GM21381 (cell line): ENCODE measurements at regions not wholly inside any gene's neighbourhood (a gene's known extent, or its start where the extent isn't known, plus 50 kb on each side); places are given as distances from the start of the nearest gene placed in this dataset.
"Not testable (repeated sequence)": the region's sequence is repeated elsewhere in the genome, so short reads cannot be mapped to it uniquely, and the experiment has no call there.

Experiments used
- ATAC-seq: cut with Tn5 transposase; IDR thresholded peaks from one replicate; pipeline ENCODE4 v1.9.1; 2021; ENCODE audit warnings: mild to moderate bottlenecking, moderate library complexity; ENCODE audit not compliant: unreplicated experiment

DNA sequence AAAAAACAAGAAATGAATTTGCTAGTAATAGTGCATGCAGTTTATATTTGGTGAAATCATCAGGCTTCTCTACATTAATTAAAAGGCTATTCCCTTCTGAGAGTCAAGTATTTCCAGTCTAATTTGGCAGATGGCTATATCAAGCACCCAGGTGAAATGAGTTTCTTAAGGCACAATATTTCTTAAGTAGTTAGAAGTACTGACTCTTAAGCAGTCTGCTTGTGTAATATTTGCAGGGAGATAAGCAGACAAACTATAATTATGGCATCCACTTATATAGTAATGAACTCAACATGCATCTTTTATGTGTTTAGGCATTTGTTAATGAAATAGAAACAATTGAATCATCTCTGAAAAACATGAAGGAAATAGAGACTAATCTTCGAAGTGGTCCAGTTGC lies 189.2 kb downstream of the UTRN start:
- no peak for ATAC-seq

DNA sequence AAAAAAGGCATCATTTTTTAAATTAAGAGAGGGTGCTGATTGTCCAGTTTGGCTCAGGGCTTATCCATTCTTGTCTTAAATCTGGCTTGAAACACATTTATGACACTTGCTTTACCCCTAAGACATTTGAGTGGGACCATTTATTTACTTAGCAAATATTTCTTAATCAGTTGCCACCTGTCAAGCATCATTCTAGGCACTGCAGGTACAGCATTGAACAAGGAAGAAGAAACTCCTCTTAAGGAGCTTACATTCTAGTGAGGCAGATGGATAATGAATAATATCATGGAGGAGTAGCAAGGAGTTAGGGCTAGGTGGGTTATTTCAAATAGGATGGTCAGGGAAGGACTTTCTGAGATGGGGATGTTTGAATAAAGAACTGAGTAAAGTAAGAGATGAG lies 189.8 kb downstream of the UTRN start:
- no peak for ATAC-seq

DNA sequence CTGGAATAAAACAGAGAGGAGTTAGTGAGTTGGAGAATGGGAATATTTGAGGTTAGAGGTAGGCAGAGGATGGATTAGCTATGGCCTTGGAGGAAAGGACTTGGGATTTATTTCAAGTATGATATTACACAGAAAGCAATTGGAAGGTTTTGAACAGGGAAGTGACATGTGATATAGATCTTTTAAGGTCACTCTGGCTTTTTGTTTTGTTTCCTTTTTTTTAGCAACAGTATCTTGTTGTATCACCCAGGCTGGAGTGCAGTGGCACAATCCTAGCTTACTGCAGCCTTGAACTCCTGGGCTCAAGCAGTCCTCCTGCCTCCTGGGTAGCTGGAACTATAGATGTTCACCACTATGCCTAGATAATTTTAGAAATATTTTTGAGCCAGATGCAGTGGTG lies 190.3 kb downstream of the UTRN start:
- ATAC-seq = no peak

DNA sequence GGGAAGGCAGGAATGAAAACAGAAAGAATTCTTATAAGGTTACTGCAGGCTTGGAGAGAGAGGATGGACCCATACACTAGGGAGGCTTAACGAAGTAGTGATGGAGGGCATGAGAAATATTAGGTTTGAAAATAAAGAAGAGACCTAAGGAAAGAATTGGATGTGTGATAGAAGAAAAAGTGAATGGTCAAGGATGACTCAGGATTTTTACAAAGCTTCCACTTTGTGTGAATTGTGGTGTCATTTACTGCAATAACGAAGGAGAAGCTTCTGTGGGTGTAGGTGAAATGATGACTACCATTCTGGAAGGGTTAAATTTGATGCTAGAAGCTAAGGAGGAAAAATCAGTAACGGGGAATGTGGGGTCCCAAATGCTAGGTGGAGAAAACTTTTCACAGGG lies 191.2 kb downstream of the UTRN start:
- ATAC-seq = no peak

DNA sequence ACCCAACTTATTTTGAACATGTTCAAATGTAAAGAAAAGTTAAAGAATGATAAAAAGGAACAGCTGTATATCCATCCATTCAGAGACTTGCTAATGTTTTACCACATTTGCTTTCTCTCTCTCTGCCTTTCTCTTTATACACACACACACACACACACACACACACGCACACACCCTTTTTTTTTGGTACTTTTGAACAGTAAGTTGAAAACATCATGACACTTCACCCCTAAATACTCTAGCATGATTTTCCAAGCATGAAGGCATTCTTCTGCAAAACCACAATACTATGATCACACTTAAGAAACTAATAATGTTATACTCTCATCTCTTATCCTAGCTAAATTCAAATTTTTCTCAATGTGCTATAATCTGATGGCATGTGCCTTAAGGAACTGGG lies 192.3 kb downstream of the UTRN start:
- no peak for ATAC-seq

- ATAC-seq = no peak
Measured at GRCh38 chr6:144477856-144478255, 192.7 kb downstream of the UTRN start.

- ATAC-seq = no peak
Measured at GRCh38 chr6:144478483-144478882, 193.3 kb downstream of the UTRN start.

DNA sequence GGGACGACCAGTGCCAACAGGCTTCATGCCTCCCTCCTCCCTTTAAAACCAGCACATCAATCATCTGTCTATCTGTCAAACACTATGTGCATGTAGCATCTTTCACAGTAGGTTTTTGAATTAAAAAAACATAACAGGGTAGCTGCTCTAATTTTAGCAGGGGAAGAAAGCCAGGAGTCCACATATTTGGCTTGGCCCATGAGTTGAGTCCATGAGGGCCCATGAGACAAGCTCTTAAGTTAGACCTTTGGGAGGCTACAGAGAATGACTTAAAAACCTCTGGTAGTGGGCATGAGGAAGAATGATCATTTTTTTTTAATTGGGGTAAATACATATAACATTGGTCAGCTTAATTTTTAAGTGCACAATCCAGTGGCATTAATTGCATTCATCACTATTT lies 194.9 kb downstream of the UTRN start:
- ATAC-seq = no peak

DNA sequence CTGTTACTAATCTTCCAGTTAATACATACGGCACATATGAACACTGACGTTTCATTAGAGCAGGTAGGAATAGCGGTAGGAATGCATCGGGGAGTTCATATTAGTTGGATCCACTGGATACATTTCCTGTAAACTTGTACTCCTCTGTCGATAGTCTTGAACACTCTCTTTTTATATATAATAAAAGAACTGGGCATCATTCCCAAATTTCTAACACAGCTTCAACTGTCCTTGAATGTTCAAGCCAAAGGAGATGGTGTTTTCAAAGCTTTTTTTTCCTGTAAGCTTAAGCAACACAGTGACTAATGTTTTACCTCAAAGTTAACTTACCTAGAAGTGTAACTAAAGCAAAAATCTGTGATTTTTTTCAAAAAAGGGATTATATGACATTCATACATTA lies 195.3 kb downstream of the UTRN start:
- no peak for ATAC-seq

DNA sequence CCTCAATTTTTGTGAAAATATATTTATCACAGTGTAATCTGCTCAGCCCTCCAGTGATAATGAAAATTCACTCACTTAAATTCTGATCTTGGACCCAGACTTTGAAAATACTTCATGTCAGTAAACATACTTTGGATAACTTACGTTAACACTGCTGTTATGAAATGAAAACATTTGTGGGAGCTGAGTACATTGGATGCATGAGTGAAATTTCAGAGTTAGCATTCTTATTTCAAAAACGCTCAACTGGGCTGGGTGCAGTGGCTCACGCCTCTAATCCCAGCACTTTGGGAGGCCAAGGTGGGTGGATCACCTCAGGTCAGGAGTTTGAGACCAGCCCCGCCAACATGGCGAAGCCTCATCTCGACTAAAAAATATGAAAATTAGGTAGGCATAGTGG lies 196.4 kb downstream of the UTRN start:
- no peak for ATAC-seq

- ATAC-seq = no peak
Measured at GRCh38 chr6:144482142-144482541, 197.0 kb downstream of the UTRN start.

DNA sequence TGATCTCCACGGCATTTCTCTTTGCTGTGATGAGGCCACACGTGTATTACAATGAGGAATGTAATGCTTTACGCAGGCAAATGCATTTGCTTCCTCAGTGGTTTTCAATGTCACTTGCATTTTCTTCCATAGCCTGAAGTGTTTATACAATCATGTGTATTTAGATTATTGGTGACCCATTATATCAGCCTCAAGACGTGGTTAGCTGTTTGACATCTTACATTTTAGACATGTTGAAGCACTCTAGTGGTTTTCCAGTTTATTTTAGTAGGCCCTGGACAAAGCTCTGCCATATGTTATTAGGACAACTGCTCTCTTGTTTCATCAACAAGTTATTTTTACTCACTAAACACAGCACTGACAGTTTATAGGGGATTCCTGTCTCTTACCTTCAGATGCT lies 200.4 kb downstream of the UTRN start:
- no peak for ATAC-seq

- no peak for ATAC-seq
Measured at GRCh38 chr6:144488590-144488989, 203.5 kb downstream of the UTRN start.

- ATAC-seq = no peak
Measured at GRCh38 chr6:144493035-144493910, 208.1 kb downstream of the UTRN start.

- ATAC-seq = not testable (repeated sequence)
Measured at GRCh38 chr6:144495076-144495475, 209.9 kb downstream of the UTRN start.

- ATAC-seq = no peak
Measured at GRCh38 chr6:144497650-144498049, 212.5 kb downstream of the UTRN start.

- ATAC-seq = no peak
Measured at GRCh38 chr6:144500892-144501291, 215.8 kb downstream of the UTRN start.

GRCh38 chr6:144505214-144505613 lies 220.1 kb downstream of the UTRN start:
- not testable (repeated sequence) for ATAC-seq

- not testable (repeated sequence) for ATAC-seq
Measured at GRCh38 chr6:144506051-144506450, 220.9 kb downstream of the UTRN start.

- not testable (repeated sequence) for ATAC-seq
Measured at GRCh38 chr6:144507772-144508312, 222.7 kb downstream of the UTRN start.

DNA sequence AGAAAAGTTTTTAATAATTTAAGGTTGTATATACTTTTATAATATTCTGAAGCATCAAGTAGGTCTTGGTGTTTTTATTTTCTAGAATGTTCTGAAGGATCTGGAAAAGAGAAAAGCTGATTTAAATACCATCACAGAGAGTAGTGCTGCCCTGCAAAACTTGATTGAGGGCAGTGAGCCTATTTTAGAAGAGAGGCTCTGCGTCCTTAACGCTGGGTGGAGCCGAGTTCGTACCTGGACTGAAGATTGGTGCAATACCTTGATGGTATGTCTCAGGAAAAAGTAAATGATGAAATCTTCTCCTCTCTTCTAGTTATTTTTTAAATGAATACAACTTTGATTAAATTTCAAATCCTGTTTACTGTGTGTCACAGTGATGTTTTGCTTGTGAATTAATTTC lies 225.7 kb downstream of the UTRN start:
- no peak for ATAC-seq

DNA sequence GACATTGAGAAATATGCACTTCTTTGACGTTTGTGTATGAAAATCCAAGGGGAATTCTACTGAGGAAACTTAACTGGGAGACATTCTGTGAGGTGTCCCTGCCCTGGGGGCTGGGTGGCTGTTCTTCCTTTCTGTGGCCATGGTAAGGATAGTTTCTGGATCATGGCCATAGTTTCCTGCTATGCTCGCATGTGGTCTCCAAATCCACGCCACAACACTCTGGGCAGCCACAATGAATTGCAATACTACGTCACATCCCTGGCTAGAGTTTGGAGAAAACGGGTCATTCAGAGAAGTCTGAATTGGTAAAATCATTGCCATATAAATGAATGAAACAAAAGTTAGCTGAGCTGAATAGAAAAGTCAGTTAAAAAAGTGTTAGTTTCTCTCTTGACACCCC lies 230.6 kb downstream of the UTRN start:
- no peak for ATAC-seq

DNA sequence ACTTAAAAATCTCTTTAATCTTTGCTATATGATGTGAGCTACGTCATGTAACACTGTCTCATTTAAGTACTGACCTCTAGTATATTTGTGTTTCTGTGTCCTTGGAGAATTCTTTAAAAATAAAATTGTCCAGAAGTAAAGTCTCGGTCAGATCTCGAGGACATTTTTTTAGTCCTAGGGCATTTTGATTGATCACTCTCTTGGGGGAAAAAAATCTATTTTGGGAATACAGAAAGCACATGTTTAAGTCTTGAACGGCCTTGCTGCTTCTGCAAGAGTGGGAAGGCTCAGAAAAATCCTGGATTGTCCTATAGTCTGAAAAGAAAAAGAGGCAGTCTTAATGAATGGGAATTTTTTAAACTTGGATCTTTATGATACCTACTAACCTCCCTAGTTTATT lies 234.3 kb downstream of the UTRN start:
- no peak for ATAC-seq
